HG02623 (cell line): ENCODE measurements at regions not wholly inside any gene's neighbourhood (a gene's known extent, or its start where the extent isn't known, plus 50 kb on each side); places are given as distances from the start of the nearest gene placed in this dataset.
"Not testable (repeated sequence)": the region's sequence is repeated elsewhere in the genome, so short reads cannot be mapped to it uniquely, and the experiment has no call there.

Experiments used
- ATAC-seq: cut with Tn5 transposase; IDR thresholded peaks from one replicate; pipeline ENCODE4 v1.9.1; 2021; ENCODE audit warnings: moderate library complexity; ENCODE audit not compliant: unreplicated experiment

- no peak for ATAC-seq
These were observed 51.8 kb upstream of the AGR3 start for GRCh38 chr7:16933296-16934279.

DNA sequence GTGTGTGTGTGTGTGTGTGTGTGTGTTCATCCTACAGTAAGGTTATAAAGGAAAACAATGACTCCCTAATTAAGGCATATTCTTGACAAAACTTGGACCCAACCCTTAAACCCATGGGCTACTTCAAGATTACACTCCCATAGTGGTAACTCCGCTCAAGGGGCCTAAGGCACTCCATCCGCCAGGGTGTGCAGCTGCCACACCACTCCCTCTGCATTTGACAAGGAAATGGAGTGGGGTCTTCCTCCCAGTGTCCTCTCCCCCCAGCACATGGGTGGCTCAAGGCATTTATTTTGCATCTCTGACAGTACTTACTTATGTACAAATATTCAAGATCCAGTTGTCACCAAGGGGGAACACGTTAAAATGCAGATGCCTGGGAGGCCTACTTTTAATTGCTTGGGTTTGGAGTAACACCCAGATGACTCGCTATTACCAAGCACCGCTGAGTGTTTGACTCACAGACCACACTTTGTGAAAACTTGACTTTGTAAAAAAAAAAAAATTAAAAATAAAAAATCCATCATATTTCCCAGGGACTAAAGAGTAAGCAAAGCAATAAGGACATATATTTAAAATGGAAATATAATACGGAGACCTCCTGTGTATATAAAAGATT lies 53.0 kb upstream of the AGR3 start:
- no peak for ATAC-seq

GRCh38 chr7:16935341-16935735 lies 53.6 kb upstream of the AGR3 start:
- ATAC-seq = no peak

DNA sequence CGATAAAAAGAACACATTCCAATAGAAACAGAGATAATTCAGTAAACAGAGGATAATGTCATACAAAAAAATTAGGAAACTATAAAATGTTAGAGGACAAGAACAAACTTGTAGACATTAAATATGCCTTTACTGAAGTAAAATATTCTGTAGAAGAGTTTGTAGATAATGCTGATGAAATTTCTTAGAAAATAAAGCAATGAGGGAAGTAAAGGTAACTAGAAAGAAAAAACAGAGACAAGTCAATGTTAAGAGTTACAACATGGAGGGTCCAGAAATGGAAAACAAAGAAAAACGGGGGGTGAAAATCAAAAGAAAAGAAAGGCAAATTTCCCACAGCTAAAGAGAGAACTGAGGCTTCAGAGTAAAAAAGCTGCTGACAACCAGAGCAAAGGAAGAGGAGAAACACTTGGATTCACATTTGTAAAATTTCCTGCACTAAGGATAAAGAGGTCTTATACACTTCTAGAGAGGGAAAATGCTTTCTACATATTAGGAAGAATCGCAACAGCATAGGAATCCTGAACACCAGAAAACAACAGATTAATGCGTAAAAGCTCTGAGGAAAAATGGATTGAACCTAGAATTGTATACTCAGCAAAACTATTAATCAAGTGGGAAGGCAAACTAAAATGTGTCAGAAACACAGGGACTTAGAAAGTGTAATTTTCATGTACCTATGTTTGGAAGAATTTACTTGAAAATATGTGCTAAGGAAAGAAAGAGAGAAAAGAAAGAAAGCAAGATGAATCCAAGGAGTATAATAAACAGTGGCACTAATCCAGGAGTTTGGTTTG lies 55.0 kb upstream of the AGR3 start:
- no peak for ATAC-seq

DNA sequence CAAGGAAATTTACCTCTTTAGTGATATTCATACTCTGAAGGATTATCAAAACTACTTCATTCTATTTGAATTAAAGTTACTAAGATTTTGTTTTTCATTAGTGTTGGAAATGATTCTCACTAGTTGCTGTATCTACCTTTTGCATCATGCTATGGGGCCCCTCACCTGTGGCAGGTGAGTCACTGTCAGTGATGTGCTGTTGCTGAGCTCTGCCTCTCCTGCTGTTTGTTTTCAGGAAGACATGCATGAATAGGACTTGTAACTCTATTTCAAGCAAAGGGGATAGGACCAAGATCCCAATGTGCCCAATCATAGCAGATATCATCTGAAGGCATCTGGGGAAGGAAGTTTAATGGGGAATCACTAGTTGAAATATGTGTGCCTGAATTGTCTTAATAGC lies 57.4 kb upstream of the AGR3 start:
- ATAC-seq = no peak

DNA sequence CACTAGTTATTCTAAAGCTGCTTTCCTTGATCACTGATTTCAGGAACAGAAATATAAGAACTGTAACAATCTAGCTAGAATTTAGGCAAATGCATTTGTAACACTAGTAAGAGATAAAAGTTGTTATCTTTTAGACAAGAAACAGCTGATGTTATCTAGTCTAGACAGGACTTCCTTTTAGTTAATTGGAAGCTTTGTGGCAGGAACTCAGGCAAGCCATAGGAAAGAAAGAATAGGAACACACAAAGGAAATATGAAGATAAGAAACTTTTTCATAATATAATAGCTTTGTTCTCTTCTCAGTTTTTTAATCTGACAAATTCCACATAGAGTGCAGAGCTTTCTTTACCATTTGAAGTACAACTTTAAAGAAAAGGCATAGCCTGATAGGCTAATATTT lies 59.0 kb upstream of the AGR3 start:
- no peak for ATAC-seq

DNA sequence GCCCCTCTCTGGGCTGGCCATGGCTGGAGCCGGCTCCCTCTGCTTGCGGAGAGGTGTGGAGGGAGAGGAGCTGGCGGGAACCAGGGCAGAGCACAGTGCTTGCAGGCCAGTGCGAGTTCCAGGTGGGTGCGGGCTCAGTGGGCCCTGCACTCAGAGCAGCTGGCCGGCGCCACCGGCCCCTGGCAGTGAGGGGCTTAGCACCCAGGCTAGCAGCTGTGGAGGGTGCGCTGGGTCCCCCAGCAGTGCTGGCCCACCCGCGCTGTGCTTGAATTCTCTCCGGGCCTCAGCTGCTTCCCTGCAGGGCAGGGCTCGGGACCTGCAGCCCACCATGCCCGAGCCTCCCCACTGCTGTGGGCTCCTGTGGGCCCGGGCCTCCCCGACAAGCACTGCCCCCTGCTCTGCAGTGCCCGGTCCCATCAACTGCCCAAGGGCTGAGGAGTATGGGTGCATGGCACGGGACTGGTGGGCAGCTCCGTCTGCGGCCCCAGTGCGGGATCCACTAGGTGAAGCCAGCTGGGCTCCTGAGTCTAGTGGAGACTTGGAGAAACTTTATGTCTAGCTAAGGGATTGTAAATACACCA lies 61.2 kb upstream of the AGR3 start:
- no peak for ATAC-seq

GRCh38 chr7:16944936-16945335 lies 63.2 kb upstream of the AGR3 start:
- ATAC-seq = no peak

DNA sequence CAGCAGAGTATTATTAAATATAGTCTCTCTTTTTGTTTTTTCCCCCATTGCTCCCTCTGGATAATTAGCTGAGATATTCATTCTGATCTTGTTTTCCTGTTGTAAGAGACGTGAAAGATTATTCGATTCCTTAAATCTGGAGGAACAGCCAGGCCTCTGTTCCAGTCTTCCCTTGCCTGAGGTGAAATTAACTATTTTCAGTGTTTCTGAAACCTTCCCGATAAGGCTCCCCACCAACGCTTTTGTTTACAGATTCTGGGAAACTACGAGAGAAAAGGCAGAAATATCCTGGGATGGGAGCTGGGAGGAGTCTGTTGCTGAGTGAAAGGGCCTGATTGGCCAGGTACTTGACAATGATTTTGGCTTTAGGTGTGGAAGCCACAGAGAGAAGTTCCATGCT lies 63.6 kb upstream of the AGR3 start:
- no peak for ATAC-seq

DNA sequence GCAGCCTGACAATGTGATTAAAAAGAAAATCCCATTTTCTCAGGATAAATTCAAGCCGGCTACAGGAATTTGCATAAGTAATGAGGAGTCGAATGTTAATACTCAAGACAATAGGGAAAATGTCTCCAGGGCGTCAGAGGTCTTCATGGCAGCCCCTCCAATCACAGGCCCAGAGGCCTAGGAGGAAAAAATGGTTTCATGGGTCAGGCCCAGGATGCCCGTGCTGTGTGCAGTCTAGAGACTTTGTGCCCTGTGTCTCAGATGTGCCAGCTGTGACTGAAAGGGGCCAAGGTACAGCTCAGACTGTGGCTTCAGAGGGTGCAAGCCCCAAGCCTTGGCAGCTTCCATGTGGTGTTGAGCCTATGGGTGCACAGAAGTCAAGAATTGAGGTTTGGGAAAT lies 66.3 kb upstream of the AGR3 start:
- not testable (repeated sequence) for ATAC-seq

DNA sequence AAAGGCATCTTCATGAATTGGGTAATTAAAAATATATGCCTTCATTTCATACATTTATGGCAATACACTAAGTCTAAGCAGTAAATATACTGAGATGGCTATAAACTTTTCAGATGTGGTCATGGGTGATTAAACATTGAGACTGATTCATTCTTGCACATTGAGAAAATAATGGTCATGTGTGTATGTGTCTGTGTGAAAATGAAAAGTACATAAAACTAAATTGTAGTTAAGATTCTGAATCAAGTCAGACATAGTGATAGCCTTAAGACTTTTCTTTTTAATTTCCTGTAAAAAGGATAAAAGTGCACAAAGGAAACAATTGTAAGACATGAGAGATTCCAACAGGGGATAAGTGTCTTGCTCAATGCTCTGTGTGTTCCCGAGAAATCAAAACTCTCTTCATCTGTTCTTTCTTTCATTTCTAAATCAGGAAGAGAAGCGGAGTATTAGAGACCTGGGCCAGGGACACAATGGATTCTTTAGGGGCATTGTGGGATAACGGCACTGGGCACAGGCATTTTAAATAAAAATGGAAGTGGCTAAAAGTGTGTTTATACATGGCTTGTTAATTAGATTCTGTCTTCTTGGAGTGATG lies 69.8 kb upstream of the AGR3 start:
- no peak for ATAC-seq

DNA sequence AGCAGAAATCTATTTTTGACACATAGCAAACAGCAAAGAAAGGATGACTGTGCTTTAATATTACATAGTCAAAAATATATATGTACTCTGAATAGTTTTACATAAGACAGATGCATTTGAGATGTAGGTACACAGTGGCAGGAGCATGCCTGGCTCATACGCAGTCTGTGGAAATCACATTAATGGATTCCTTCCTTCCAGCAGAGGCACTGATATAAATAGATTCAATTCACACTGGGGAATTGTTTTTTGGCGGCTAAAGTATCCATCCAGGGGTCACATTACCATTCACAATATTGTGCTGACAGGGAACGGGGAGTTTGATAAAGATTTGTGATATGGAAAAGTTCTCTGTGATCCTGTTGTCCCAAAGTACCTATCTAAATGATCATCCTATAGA lies 72.5 kb upstream of the AGR3 start:
- no peak for ATAC-seq

- no peak for ATAC-seq
These were observed 76.9 kb upstream of the AGR3 start for GRCh38 chr7:16958724-16959123.

DNA sequence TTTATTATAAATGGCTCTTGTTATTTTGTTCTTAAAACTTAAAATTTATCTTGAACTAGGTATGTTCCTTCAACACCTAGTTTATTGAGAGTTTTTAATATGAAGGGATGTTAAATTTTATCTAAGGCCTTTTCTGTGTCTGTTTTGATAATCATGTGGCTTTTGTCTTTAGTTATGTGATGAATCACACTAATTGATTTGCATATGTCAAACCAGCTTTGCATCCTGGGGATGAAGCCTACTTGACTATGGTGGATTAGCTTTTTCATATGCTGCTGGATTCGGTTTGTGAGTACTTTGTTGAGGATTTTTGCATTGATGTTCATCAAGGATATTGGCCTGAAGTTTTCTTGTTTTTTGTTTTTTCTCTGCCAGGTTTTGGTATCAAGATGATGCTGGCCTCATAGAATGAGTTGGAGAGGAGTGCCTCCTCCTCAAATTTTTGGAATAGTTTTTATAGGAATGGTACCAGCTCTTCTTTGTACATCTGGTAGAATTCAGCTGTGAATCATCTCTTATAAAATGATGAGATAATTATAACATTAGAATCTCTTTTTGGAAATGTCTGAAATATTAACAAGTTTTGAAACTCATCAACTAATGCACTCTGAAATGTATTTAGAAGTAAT lies 78.7 kb upstream of the AGR3 start:
- no peak for ATAC-seq

DNA sequence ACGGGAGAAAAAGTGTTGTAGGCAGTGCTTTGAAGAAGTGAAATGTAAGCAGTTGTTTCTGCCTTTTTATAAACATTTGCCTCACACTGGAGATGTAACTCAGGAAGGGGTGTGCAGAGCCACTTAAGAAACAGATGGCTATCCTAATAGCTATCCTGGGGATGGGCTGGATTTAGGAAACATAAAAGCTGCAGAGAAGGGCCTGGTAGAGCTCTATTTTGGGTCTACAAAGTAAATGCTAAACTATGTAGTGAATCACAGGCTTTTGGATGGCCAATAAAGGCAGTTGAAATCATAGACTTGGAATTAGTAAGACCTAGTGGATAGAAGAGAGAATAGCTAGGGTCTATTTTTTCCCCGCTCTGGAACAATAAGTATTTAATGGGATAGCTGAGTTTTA lies 79.9 kb upstream of the AGR3 start:
- ATAC-seq = no peak

GRCh38 chr7:16963044-16963443 lies 81.3 kb upstream of the AGR3 start:
- no peak for ATAC-seq

DNA sequence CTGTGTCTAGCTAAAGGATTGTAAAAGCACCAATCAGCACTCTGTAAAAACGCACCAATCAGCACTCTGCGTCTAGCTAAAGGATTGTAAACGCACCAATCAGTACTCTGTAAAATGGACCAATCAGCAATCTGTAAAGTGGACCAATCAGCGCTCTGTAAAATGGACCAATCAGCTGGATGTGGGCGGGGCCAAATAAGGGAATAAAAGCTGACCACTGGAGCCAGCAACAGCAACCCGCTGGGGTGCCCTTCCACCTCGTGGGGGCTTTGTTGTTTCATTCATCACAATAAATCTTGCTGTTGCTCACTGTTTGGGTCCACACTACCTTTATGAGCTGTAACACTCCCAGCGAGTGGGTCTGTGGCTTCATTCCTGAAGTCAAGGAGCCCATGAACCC lies 83.9 kb upstream of the AGR3 start:
- ATAC-seq = not testable (repeated sequence)

DNA sequence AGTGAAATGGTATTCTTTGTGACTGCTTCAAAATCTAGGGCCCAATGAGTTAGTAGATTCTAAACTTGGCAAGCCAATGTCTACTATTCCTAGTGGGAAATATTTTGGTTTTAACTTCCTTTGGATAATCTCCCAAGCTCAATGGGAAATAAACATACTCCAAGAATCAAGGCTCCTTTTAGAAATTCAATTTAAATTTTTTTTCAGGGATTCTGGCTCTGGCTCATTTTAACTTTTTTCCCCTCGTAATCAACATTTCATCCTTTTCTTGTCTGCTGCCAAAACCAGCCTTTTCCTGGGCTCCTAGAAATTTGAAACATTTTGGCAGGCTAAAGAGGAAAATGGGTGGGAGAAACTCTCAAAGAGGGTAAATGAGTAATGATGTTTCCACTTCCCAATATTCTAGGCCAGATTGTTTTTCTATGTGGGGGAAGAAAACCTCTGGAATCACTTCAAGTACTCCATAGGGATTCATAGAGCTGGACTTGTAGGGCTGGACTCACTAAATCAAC lies 85.6 kb upstream of the AGR3 start:
- no peak for ATAC-seq

GRCh38 chr7:16970732-16971482 lies 89.1 kb upstream of the AGR3 start:
- ATAC-seq = no peak
